ENCODE measurements at regions not wholly inside any gene's neighbourhood (a gene's known extent, or its start where the extent isn't known, plus 50 kb on each side); places are given as distances from the start of the nearest gene placed in this dataset.

DNA sequence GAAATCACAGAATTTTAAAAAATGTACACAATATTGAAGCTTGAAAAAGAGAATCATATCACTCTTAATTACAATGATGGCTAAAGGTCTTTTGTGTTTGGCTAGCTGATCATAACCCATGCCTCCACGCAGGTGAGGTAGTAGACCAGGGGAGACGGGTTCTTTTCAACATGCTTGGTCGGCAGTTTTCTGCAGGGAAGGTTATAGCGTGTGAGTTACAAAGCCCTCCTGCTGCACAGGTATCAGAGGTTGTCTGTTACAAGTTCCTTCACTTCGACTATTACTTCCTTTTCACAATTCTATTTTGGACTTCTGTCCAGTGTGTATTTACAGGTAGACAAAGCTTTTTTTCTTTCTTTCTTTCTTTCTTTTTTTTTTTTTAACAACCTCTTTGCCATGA is 127.1 kb upstream of the PRPS1L1 start:
- TF ChIP-seq POLR2A (IDR thresholded peaks at IDR 0.05) (no peak), CTCF (IDR thresholded peaks at IDR 0.05) (no peak), EP300 (IDR thresholded peaks at IDR 0.05) (no peak)
